ENCODE measurements at regions not wholly inside any gene's neighbourhood (a gene's known extent, or its start where the extent isn't known, plus 50 kb on each side); places are given as distances from the start of the nearest gene placed in this dataset.

GRCh38 chr20:11277170-11277569, 603.4 kb upstream of the JAG1 start:
- DNase-seq (ENCODE audit: low read depth in 2 of 2) = no peak

- no peak for DNase-seq (ENCODE audit: low read depth in 2 of 2)
Observed at GRCh38 chr20:11277858-11278257, 604.1 kb upstream of the JAG1 start.

- no peak for DNase-seq (ENCODE audit: low read depth in 2 of 2)
Observed at GRCh38 chr20:11278461-11278860, 604.7 kb upstream of the JAG1 start.

- no peak for DNase-seq (ENCODE audit: low read depth in 2 of 2)
Observed at GRCh38 chr20:11281240-11281639, 607.4 kb upstream of the JAG1 start.

GRCh38 chr20:11281768-11282167, 608.0 kb upstream of the JAG1 start:
- no peak for DNase-seq (ENCODE audit: low read depth in 2 of 2)

- no peak for DNase-seq (ENCODE audit: low read depth in 2 of 2)
Observed at GRCh38 chr20:11287126-11287525, 613.3 kb upstream of the JAG1 start.

GRCh38 chr20:11296221-11296620, 621.5 kb upstream of the BTBD3 start:
- DNase-seq (ENCODE audit: low read depth in 2 of 2) = no peak

- no peak for DNase-seq (ENCODE audit: low read depth in 2 of 2)
Observed at GRCh38 chr20:11296951-11297350, 620.7 kb upstream of the BTBD3 start.

GRCh38 chr20:11301699-11302098, 616.0 kb upstream of the BTBD3 start:
- no peak for DNase-seq (ENCODE audit: low read depth in 2 of 2)

GRCh38 chr20:11302436-11302835, 615.3 kb upstream of the BTBD3 start:
- DNase-seq (ENCODE audit: low read depth in 2 of 2) = no peak

GRCh38 chr20:11304795-11305194, 612.9 kb upstream of the BTBD3 start:
- DNase-seq (ENCODE audit: low read depth in 2 of 2) = no peak

GRCh38 chr20:11305406-11305805, 612.3 kb upstream of the BTBD3 start:
- DNase-seq (ENCODE audit: low read depth in 2 of 2) = peak; percentile 43 to 75

GRCh38 chr20:11311659-11312224, 606.0 kb upstream of the BTBD3 start:
- DNase-seq (ENCODE audit: low read depth in 2 of 2) = no peak

- DNase-seq (ENCODE audit: low read depth in 2 of 2) = no peak
Observed at GRCh38 chr20:11315525-11315924, 602.2 kb upstream of the BTBD3 start.

- DNase-seq (ENCODE audit: low read depth in 2 of 2) = no peak
Observed at GRCh38 chr20:11316244-11316643, 601.4 kb upstream of the BTBD3 start.

- no peak for DNase-seq (ENCODE audit: low read depth in 2 of 2)
Observed at GRCh38 chr20:11320033-11320432, 597.7 kb upstream of the BTBD3 start.

GRCh38 chr20:11323816-11324215, 593.9 kb upstream of the BTBD3 start:
- DNase-seq (ENCODE audit: low read depth in 2 of 2) = no peak

- no peak for DNase-seq (ENCODE audit: low read depth in 2 of 2)
Observed at GRCh38 chr20:11324990-11325389, 592.7 kb upstream of the BTBD3 start.

GRCh38 chr20:11328839-11329238, 588.9 kb upstream of the BTBD3 start:
- DNase-seq (ENCODE audit: low read depth in 2 of 2) = no peak

GRCh38 chr20:11329271-11329670, 588.4 kb upstream of the BTBD3 start:
- DNase-seq (ENCODE audit: low read depth in 2 of 2) = no peak

GRCh38 chr20:11331096-11331495, 586.6 kb upstream of the BTBD3 start:
- no peak for DNase-seq (ENCODE audit: low read depth in 2 of 2)

GRCh38 chr20:11332381-11332780, 585.3 kb upstream of the BTBD3 start:
- no peak for DNase-seq (ENCODE audit: low read depth in 2 of 2)

GRCh38 chr20:11333634-11334033, 584.1 kb upstream of the BTBD3 start:
- DNase-seq (ENCODE audit: low read depth in 2 of 2) = no peak

Data from lung microvascular endothelial cell (primary cell).